ENCODE measurements at regions not wholly inside any gene's neighbourhood (a gene's known extent, or its start where the extent isn't known, plus 50 kb on each side); places are given as distances from the start of the nearest gene placed in this dataset.
"Not testable (repeated sequence)": the region's sequence is repeated elsewhere in the genome, so short reads cannot be mapped to it uniquely, and the experiment has no call there.

DNA sequence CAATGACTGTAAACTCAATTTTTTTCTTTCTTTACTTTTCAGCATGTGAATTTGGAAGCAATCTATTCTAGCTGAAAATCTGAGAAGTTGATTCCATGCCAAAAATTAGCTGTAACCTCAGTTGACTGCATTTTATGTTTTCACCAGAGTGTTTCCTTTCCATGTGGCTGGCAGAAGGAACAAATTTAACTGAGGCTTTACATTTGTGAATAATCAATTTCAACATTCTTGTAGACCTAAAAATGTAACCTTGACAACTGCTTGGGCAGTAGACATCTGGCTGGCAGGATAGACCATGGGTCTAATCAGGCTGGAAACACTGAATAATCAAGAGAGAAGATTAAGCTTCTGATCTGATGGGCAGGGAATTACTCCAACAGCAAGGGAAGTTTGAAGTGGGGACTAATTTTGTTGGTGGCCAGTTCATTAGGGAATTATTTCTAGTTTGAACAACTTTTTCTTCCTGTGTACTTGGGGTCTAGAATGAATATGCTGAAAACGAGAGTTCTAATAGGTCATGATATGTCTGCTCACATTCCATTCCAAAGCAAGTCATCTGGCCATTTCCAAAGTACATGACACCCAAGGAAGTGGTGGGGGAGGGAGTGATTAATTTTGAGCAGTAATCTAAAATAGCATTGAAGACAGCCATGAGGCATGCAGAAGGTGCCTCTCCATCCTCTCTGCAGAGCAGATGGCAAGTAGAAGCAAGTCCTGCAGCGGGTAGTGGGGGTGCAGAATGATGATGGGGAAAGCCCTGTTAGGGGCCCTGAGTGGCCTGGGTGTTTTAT is 68.2 kb downstream of the ATP23 start:
- no peak for DNase-seq

GRCh38 chr12:58011676-58012075 is 70.3 kb downstream of the ATP23 start:
- no peak for DNase-seq

GRCh38 chr12:58022379-58023020 is 81.1 kb downstream of the ATP23 start:
- DNase-seq: not testable (repeated sequence)

- no peak for DNase-seq
These were observed 84.1 kb downstream of the ATP23 start for GRCh38 chr12:58025431-58025830.

- DNase-seq: no peak
These were observed 85.1 kb downstream of the ATP23 start for GRCh38 chr12:58026426-58026825.

DNA sequence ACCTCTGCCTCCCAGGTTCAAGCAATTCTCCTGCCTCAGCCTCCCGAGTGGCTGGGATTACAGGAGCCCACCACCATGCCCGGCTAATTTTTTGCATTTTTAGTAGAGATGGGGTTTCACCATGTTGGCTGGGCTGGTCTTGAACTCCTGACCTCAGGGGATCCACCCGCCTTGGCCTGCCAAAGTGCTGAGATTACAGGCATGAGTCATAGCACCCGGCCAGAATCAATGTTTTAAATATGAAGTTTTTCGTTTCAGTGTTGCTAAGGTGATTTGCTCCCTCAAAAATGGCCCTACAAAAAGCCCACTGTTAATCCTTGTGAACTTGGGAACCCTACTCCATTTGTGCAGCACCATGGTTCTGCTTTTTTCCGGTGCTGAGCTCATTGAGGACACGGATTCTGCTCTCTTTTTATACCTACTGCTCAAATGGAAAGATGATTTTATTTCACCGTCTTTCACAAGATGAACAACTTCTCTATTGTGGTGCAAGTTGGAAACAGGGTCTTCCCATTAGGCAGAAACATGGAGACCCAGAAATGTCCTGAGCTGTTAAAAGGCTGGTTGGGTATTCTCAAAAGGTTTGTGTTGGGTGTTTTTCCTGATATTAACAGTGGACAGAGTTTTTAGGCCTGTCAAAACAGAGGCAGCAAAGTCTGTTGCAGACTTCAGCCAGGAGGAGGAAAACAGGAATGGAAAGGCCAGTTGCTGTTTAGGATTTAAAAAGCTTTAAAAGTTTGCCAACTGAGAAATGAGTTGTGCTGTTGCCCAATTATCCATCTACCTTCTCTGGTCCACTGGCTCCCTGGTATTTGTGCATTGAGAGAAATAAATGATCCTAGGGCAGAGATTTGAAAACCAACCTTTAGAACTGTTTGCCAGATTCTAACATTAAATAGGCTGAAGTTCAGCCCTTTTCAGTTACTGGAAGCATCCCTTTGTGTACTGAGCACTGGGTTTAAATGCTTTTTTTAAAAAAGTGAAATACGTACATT is 85.8 kb downstream of the ATP23 start:
- no peak for DNase-seq

DNA sequence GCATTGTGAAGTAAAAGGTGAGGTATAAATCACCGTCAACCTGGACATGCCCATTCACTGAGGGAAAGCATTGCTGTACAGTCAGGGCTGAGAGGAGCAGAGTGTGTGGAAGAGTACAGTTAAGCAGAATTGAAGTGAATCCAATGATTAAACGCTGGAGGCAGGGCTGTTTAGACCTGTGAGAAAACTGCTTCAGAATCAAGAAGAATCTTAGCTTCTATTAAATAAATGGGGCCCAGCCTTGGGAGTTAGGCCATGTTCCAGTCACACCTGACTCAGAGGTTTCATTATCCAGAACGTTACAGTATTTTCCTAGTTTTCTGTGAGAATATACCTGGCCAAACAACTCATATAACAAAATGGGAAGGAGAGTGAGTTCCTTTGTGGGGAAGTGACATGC is 86.9 kb downstream of the ATP23 start:
- DNase-seq: no peak

DNA sequence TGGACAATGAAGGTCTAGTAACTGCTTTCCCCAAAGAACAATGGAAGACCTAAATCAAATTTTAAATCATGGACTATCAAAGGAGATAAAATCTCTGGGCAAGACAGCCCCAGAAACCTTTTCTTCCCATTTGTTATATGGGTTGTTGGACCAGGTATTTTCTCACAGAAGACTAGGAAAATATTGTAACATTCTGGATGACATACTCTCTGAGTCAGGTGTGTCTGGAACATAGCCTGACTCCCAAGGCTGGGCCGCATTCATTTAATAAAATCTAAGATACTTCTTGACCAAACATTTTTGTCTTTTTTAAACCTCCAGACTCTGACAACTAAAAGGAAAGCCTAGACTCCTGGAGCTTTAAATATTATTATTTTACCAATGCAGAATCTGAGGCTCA is 87.9 kb downstream of the ATP23 start:
- no peak for DNase-seq

DNA sequence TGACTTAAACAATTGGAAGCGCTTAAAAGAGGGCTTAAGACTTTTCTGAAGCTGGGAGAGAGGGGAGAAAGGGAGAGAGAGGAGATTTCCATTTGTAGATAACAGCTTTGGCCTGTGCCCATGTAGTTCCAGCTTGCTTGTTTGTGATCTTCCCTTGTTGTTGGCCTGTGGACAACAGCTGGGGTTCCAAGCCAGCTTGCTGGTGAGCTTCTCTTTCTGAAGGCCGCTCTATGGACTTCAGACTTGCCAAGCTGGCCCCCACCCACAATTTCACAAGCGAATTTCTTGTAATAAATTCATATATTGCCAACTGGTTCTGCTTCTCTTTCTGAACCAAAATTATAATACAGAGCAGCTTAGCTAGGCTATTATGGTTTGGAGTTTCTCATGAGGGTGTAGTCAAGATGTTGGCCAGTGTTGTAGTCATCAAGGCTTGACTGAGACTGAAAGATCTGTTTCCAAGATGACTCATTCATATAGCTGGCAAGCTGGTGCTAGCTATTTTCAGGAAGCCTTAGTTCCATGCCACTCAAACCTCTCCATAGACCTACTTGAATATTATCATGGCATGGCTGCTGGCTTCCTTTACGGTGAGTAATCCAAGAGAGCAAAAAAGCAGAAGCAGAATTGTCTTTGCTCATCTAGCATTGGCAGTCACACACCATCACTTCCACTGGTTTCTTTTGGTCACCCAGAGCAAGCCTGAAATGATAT is 89.4 kb downstream of the ATP23 start:
- no peak for DNase-seq

GRCh38 chr12:58032156-58032555 is 90.8 kb downstream of the ATP23 start:
- DNase-seq: no peak

- no peak for DNase-seq
These were observed 92.5 kb downstream of the ATP23 start for GRCh38 chr12:58033831-58034230.

- DNase-seq: no peak
These were observed 92.9 kb downstream of the ATP23 start for GRCh38 chr12:58034311-58034710.

DNA sequence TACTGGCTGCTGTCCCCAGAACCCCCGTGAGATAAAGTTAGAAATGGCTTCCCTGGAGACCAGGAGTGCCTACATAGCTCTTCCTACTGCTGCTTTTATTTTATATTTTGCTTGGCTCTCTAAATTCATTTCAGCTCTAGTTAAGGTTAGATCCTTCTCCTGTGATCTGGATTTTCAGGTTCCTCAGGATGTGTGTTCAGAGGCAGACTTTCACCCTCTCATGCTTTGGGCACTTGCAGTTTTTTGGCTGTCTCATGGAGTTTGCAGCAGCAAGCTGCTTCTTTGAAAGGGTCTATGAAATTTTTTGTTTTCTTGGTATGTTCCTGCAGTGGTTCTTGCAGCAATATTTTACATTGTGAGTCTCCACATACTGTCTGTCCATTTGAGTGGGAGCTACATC is 93.3 kb downstream of the ATP23 start:
- DNase-seq: no peak

- DNase-seq: no peak
These were observed 100.1 kb downstream of the ATP23 start for GRCh38 chr12:58041441-58041840.

DNA sequence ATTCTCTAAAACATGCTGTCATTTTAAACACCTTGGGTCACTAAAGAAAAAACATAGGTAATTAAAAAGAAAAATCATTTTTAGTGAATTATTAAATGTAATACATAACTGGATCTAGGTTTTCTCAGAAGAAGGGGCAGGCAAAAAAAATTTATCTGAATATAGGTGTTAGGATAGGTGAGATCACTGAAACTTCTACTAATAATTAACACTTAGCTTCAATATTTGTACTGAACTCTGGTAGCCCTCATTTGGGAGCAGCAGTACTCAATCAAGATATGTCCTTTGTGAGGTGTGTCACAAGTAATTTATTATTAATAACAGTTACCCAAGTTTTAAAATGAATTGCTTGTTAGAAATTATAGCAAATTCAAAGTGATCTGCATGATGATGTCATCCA is 103.6 kb downstream of the ATP23 start:
- DNase-seq: no peak

GRCh38 chr12:58046271-58046670 is 104.9 kb downstream of the ATP23 start:
- DNase-seq: no peak

DNA sequence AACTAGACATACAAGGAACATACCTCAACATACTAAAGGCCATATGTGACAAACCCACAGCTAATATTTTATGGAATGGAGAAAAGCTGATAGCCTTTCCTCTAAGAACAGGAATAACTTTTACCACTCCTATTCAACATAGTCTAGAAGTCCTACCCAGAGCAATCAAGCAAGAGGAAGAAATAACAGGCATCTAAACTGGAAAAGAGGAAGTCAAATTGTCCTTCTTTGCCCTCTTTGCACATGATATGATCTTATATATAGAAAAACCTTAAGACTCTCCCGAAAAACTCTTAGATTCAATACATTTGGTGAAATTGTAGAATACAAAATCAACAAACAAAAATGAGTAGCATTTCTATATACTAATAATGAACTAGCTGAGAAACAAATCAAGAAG is 110.0 kb downstream of the ATP23 start:
- DNase-seq: no peak

GRCh38 chr12:58064666-58065065 is 123.3 kb downstream of the ATP23 start:
- DNase-seq: no peak

DNA sequence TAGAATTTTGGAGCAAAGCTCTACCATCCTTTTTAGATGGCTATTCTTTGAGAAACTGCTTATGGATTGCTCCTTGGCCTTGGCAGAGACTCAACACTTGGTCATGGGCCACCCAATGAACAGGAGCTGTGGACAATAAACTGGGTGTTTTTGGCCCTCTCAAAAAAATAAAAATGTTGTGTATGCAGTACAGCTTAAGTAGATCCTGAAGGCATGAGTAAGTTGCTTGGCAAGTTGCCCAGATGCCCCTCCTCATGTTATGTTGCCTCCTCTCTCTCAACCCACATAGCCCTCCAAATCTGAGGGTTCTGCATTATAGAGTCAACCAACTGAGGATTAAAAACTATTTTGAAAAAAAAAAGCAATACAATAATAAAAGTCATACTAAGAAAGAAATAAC is 124.9 kb downstream of the ATP23 start:
- no peak for DNase-seq

DNA sequence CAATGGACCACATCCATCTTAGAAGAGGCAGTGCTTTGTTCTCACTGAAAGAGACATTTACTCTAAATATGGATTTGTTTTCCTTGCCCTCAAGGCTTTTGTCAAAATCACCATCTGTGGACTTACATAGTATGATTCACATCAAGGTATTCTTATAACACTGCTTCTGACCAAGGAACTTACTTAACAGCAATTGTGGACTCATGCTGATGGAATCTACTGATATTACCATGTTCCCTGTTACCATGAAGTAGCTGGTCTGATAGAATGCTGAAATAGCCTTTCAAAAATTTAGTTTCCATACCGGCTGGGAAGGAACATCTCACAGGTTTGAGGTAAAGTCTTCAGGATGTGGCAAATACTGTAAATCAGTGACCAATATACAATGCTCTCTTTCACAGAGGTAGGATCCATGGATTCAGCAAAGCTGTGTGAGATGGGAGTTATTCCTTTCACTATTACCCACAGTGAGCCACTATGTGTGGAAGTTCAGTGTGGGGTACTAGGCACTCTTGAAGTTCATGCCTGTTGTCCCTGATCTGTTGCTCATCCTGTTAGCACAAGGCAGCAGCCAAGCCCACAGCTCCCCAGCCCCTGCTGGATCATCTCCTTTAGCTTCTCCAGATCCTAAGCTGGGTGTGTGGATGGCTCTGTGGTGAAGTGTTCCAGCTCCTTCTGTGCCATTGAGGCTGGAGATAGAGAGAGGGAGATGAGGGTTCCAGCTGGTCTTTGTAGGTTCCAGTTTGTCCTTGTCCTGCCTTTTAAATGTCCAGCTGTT is 126.4 kb downstream of the ATP23 start:
- DNase-seq: no peak

DNA sequence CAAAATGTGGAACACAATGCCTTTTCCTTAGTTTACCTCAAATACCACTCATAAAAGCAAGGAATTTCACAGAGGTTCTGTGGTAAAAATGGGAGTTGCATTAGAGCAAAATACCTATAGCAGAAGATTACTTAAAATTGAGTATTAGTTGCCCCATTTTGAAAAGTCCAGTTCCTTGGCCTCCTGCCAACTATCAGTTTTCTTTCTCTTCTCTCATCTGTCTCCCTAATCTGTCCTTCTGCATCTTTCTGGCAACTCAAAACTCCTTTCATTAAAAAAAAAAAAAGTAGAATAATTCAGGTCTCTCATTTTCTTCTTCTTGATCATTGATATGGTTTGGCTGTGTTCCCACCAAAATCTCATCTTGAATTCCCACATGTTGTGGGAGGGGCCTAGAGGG is 127.3 kb downstream of the ATP23 start:
- DNase-seq: no peak
